ENCODE measurements at regions not wholly inside any gene's neighbourhood (a gene's known extent, or its start where the extent isn't known, plus 50 kb on each side); places are given as distances from the start of the nearest gene placed in this dataset.

DNA sequence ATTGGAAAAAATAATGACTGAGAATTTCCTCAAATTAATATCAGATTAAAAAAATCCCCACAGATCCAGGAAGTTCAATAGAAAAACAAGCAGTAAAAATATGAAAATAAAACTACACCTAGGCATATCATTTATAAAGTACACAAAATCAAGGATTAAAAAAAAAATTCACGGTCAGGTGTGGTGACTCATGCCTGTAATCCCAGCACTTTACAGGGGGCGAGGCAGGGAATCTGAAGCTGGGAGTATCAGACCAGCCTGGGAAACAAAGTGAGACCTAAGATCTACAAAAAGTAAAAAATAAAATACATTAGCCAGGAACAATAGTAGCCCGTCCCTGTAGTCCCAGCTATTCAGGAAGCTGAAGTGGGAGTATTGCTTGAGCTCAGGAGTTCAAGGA lies 778.3 kb upstream of the ALCAM start:
- H3K4me3 ChIP-seq (ENCODE audit: low read depth, low read length) = no peak overlapping the region
- DNase-seq (ENCODE audit: low read depth) = no peak
- TF ChIP-seq, protein P1, sequence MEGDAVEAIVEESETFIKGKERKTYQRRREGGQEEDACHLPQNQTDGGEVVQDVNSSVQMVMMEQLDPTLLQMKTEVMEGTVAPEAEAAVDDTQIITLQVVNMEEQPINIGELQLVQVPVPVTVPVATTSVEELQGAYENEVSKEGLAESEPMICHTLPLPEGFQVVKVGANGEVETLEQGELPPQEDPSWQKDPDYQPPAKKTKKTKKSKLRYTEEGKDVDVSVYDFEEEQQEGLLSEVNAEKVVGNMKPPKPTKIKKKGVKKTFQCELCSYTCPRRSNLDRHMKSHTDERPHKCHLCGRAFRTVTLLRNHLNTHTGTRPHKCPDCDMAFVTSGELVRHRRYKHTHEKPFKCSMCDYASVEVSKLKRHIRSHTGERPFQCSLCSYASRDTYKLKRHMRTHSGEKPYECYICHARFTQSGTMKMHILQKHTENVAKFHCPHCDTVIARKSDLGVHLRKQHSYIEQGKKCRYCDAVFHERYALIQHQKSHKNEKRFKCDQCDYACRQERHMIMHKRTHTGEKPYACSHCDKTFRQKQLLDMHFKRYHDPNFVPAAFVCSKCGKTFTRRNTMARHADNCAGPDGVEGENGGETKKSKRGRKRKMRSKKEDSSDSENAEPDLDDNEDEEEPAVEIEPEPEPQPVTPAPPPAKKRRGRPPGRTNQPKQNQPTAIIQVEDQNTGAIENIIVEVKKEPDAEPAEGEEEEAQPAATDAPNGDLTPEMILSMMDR (IDR thresholded peaks at IDR 0.05; ENCODE audit: low read depth, low read length, missing control alignments) = no peak

DNA sequence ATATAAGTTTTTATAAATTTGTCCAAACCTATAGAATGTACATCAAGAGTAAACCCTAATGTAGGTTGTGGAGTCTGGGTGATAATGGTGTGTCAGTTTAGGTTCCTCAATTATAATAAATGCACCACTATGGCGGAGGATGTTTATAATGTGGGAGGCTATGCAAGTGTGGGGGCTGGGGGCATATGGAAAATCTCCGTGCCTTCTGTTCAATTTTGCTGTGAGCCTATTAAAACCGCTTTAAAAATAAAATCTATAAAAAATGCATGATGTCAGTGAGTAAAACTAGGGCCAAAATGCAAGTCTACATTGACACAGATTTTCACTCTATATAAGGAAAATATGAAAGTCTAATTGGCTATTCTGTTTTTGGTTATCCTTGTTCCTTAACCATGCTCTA lies 774.9 kb upstream of the ALCAM start:
- TF ChIP-seq, protein P1 (IDR thresholded peaks at IDR 0.05; ENCODE audit: low read depth, low read length, missing control alignments) = no peak
- H3K4me3 ChIP-seq (ENCODE audit: low read depth, low read length) = no peak overlapping the region
- DNase-seq (ENCODE audit: low read depth) = no peak

DNA sequence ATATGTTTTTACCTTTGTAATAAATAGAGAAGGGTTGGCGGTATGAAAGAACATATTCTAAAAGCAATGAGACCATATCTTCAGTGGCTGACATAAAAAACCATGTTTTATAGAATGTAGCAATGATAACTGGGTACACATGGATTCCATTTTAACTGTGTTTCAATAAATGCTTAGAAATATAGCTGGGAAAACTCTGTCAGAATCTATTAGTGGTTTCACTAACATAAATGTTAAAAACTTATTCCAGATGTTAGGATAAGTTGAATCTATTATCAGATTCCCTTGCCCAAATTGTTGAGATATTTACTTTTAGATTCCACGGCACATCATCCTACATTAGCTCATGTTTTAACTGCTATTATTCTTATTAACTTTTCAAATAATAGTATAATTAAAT lies 772.2 kb upstream of the ALCAM start:
- TF ChIP-seq, protein P1 (IDR thresholded peaks at IDR 0.05; ENCODE audit: low read depth, low read length, missing control alignments) = no peak
- H3K4me3 ChIP-seq (ENCODE audit: low read depth, low read length) = no peak overlapping the region
- no peak for DNase-seq (ENCODE audit: low read depth)

DNA sequence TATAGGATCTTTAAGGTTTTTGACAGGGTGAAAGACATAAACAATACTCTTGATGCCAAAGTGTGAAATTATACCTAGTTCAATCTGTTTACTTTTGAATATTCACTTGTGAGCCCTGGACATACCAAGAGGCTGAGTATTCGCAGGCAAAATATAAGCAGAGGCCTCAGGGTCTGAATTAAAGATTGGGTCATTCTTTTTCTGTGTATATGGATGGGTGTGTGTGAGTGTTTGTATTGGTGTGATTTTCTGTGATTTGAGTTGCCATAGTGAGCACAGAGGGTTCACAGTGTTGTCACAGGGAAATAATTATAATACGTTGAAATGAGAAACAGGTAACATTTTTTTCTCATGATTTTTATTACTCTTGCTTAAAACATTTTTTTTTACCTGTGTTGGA lies 770.7 kb upstream of the ALCAM start:
- H3K4me3 ChIP-seq (ENCODE audit: low read depth, low read length) = no peak overlapping the region
- DNase-seq (ENCODE audit: low read depth) = no peak
- TF ChIP-seq, protein P1 (IDR thresholded peaks at IDR 0.05; ENCODE audit: low read depth, low read length, missing control alignments) = no peak

DNA sequence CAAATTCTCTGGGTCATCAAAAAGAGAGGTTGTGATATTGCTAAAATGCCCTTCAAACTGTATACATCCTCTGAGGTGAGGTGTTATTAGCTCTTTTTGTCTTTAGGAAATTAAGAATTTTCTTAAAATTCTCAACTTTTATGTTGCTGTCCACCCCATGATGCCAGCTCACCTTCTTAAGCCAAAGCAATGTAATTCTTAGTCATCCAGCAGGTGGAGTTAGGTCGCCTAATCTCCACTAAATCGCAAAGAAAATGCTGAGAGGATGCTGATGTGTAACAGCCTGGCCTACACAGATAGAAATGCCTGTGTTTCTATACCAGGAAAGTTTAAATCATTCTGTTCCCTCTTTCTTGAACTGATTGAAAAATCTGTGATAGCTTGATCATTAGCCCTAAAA lies 770.2 kb upstream of the ALCAM start:
- peak; percentile 22 for DNase-seq (ENCODE audit: low read depth)
- H3K4me3 ChIP-seq (ENCODE audit: low read depth, low read length) = no peak overlapping the region
- TF ChIP-seq, protein P1 (IDR thresholded peaks at IDR 0.05; ENCODE audit: low read depth, low read length, missing control alignments) = peak; percentile 63

DNA sequence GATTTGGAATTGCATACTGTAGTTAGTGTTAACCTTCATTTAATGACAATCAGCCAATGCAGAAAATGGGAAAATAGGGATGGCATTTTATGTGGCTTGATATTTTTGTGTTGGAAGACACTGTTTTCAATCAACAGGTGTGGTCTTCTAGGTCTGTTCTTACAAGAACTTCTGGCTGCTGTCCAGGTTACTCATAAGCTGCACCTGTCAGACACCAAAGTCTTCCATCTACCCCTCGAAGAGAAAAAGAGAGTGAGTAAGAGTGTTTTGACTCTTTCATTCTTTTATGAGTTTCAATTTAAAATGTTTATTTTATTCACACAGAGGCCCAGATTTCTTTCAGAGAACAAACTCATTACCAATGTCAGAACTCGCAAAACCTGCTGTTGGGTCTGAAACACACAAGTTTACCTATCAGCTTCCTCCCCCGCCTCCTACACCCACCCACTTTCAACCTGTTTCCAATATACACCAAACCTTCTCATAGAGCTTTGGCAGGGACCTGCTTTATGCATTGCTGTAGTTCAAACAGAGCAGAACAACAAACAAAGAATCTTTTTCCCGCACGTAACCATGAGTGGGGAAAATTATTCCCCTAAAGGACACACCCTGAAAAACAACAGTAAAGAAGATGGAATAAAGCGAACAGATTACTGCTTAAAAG lies 767.7 kb upstream of the ALCAM start:
- TF ChIP-seq, protein P1 (IDR thresholded peaks at IDR 0.05; ENCODE audit: low read depth, low read length, missing control alignments) = no peak
- no peak overlapping the region for H3K4me3 ChIP-seq (ENCODE audit: low read depth, low read length)
- no peak for DNase-seq (ENCODE audit: low read depth)

DNA sequence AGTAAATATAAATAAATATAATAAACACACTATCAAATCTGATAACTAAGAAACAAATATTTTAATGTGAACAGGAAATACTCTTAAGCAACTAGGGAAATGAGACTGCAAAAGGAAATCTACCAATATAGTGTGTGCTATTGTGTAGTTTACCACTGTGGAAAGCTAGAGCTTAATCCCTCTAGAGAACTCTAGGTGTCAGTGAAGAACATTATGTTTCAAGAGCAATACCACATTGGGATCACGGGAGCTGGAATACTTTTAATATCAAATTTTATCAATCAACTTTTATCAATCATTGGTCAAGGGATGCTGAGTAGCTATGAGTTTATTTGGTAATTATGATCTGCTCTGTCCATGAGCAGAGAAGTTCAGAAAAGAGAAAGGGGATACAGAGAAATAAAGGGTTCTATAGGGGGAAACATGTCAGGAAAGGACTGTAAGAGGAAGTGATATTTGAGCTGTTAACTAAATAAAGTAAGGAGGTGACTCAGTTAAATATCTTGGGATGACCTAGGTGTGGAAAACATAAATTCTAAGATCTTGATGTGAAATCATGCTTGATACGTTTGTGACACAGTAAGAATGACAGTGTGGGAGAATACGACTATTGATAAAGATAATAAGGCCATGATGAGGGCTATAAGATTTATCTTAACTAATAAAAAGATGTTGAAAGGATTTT lies 762.2 kb upstream of the ALCAM start:
- TF ChIP-seq, protein P1 (IDR thresholded peaks at IDR 0.05; ENCODE audit: low read depth, low read length, missing control alignments) = no peak
- no peak overlapping the region for H3K4me3 ChIP-seq (ENCODE audit: low read depth, low read length)

More for the DNA sequence above, 762.2 kb upstream of the ALCAM start:
- no peak for DNase-seq (ENCODE audit: low read depth)

All from GM12864 (cell line).